ENCODE measurements at regions not wholly inside any gene's neighbourhood (a gene's known extent, or its start where the extent isn't known, plus 50 kb on each side); places are given as distances from the start of the nearest gene placed in this dataset.

DNA sequence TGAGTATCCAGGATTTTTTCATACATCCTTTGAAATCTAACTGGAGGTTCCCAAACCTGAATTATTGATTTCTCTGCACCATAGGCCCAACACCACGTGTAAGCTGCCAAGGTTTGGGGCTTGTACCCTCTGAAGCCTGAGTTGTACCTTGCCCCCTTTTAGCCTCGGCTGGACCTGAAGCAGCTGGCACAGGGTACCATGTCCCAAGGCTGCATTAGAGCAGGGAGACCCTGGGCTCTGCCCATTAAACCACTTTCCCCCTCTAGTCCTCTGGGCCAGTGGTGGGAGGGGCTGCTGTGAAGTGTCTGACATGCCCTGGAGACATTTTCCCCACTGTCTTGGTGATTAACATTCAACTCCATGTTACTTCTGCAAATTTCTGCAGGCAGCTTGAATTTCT, 532.9 kb upstream of the NUDT12 start:
- H3K4me1 ChIP-seq (ENCODE audit: control insufficient read depth, extremely low read depth, insufficient read depth, low read length), result no peaks in the 10 kb centered on the region
- TF ChIP-seq EZH2 (IDR thresholded peaks at IDR 0.05; ENCODE audit: low read length), result no peak
- TF ChIP-seq, protein P1, sequence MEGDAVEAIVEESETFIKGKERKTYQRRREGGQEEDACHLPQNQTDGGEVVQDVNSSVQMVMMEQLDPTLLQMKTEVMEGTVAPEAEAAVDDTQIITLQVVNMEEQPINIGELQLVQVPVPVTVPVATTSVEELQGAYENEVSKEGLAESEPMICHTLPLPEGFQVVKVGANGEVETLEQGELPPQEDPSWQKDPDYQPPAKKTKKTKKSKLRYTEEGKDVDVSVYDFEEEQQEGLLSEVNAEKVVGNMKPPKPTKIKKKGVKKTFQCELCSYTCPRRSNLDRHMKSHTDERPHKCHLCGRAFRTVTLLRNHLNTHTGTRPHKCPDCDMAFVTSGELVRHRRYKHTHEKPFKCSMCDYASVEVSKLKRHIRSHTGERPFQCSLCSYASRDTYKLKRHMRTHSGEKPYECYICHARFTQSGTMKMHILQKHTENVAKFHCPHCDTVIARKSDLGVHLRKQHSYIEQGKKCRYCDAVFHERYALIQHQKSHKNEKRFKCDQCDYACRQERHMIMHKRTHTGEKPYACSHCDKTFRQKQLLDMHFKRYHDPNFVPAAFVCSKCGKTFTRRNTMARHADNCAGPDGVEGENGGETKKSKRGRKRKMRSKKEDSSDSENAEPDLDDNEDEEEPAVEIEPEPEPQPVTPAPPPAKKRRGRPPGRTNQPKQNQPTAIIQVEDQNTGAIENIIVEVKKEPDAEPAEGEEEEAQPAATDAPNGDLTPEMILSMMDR (optimal IDR thresholded peaks at IDR 0.05 in 1 of 3, IDR thresholded peaks at IDR 0.05 in 1 of 3, conservative IDR thresholded peaks at IDR 0.05 in 1 of 3; ENCODE audit: extremely low read depth in 1 of 3, insufficient read depth in 2 of 3, low read length in 3 of 3), result no peak
- no peak overlapping the region for H3K9ac ChIP-seq (ENCODE audit: control insufficient read depth, extremely low read depth, insufficient read depth, low read length)
- no peak overlapping the region for H3K27ac ChIP-seq (ENCODE audit: control insufficient read depth, insufficient read depth, low read length)
- FAIRE-seq (no peak), DNase-seq (ENCODE audit: low read depth, low spot score) (no peak)
- no peak overlapping the region for H3K4me2 ChIP-seq (ENCODE audit: control insufficient read depth, extremely low read depth, insufficient read depth, low read depth, low read length)
- H3K79me2 ChIP-seq (ENCODE audit: control insufficient read depth, insufficient read depth, low read length), result no peaks in the 10 kb centered on the region
- no peaks in the 10 kb centered on the region for H4K20me1 ChIP-seq (ENCODE audit: control insufficient read depth, extremely low read depth, insufficient read depth, low read length)
- no peaks in the 10 kb centered on the region for H3K27me3 ChIP-seq (ENCODE audit: control insufficient read depth, extremely low read depth, insufficient read depth, low read length)
- no peaks in the 10 kb centered on the region for H3K36me3 ChIP-seq (ENCODE audit: control insufficient read depth in 2 of 2, extremely low read depth in 1 of 2, insufficient read depth in 2 of 2, low read length in 2 of 2)
- no peak overlapping the region for H2AFZ ChIP-seq (ENCODE audit: control insufficient read depth, low read length)
- no peak overlapping the region for H3K4me3 ChIP-seq (ENCODE audit: control insufficient read depth in 2 of 3, extremely low read depth in 1 of 3, insufficient read depth in 2 of 3, low read depth in 1 of 3, low read length in 3 of 3)
- H3K9me1 ChIP-seq (ENCODE audit: control insufficient read depth, extremely low read depth, insufficient read depth, low read length), result no peaks in the 10 kb centered on the region
- H3K9me3 ChIP-seq (ENCODE audit: control insufficient read depth, low read depth, low read length), result no peaks in the 10 kb centered on the region
- dilution Hi-C loops (cut with MboI; ENCODE audit: extremely low pct_ligation_motif_present, low sequenced_read_pairs), result no loop called here

DNA sequence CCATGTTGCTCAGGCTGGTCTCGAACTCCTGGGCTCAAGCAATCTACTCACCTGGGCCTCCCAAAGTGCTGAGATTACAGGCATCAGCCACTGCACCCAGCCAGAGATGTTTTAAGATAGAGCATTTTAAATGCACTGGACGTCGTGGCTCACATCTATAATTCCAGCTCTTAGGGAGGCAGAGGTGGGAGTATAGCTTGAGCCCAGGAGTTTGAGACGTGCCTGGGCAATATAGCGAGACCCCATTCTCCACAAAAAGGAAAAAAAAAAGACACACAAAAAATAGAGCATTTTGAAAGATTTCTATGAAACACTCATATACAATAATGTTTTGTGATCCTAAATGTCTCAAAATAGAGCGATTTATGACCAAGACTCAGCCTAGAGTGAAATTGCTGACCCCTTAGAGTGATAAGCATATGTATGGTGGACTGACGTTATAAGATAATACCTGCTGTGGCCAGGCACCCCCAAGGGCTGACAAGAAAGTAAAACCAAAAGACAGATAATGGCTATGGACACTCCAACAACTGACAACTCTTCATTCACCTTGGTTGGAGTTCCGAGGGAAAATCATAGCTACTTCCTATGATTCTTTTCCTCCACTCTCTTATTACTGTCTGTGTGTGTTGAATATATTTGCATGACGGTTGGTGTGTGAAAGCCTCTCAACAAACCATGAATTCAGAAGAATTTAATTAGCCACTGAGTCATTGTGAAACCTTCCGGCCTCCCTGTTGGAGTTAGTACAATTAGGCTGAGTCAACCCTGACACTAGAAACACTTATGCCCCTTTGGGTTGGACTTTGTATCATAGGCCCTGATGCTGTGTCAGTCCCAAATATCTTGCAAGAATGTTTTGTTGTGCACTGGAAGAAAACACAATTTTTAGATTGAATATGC, 526.5 kb upstream of the NUDT12 start:
- Histone ChIP-seq H3K9me3 (ENCODE audit: control insufficient read depth, low read depth, low read length) (no peaks in the 10 kb centered on the region), H3K4me3 (ENCODE audit: control insufficient read depth in 2 of 3, extremely low read depth in 1 of 3, insufficient read depth in 2 of 3, low read depth in 1 of 3, low read length in 3 of 3) (no peak overlapping the region), H2AFZ (ENCODE audit: control insufficient read depth, low read length) (no peak overlapping the region), H3K79me2 (ENCODE audit: control insufficient read depth, insufficient read depth, low read length) (no peaks in the 10 kb centered on the region), H3K4me1 (ENCODE audit: control insufficient read depth, extremely low read depth, insufficient read depth, low read length) (no peaks in the 10 kb centered on the region), H3K9me1 (ENCODE audit: control insufficient read depth, extremely low read depth, insufficient read depth, low read length) (no peaks in the 10 kb centered on the region), H3K27ac (ENCODE audit: control insufficient read depth, insufficient read depth, low read length) (no peak overlapping the region), H3K9ac (ENCODE audit: control insufficient read depth, extremely low read depth, insufficient read depth, low read length) (no peak overlapping the region), H3K27me3 (ENCODE audit: control insufficient read depth, extremely low read depth, insufficient read depth, low read length) (no peaks in the 10 kb centered on the region), H3K4me2 (ENCODE audit: control insufficient read depth, extremely low read depth, insufficient read depth, low read depth, low read length) (no peak overlapping the region), H3K36me3 (ENCODE audit: control insufficient read depth in 2 of 2, extremely low read depth in 1 of 2, insufficient read depth in 2 of 2, low read length in 2 of 2) (no peaks in the 10 kb centered on the region), H4K20me1 (ENCODE audit: control insufficient read depth, extremely low read depth, insufficient read depth, low read length) (no peaks in the 10 kb centered on the region)
- FAIRE-seq (no peak), DNase-seq (ENCODE audit: low read depth, low spot score) (no peak)
- no peak for TF ChIP-seq EZH2 (IDR thresholded peaks at IDR 0.05; ENCODE audit: low read length)
- TF ChIP-seq, protein P1 (optimal IDR thresholded peaks at IDR 0.05 in 1 of 3, IDR thresholded peaks at IDR 0.05 in 1 of 3, conservative IDR thresholded peaks at IDR 0.05 in 1 of 3; ENCODE audit: extremely low read depth in 1 of 3, insufficient read depth in 2 of 3, low read length in 3 of 3), result no peak
- dilution Hi-C loops (cut with MboI; ENCODE audit: extremely low pct_ligation_motif_present, low sequenced_read_pairs), result no loop called here
